ENCODE measurements at regions not wholly inside any gene's neighbourhood (a gene's known extent, or its start where the extent isn't known, plus 50 kb on each side); places are given as distances from the start of the nearest gene placed in this dataset.

- no peaks in the 10 kb centered on the region for H3F3A ChIP-seq (ENCODE audit: insufficient read depth, low read length, poor library complexity, severe bottlenecking)
- no peaks in the 10 kb centered on the region for H3K79me2 ChIP-seq (replicated peaks; ENCODE audit: insufficient read depth, low read length)
- no peak overlapping the region for H3K27ac ChIP-seq (ENCODE audit: low read length)
- no peaks in the 10 kb centered on the region for H3K36me3 ChIP-seq (ENCODE audit: insufficient read depth, low read length)
- no peak overlapping the region for H2AFZ ChIP-seq (ENCODE audit: low read depth, low read length)
- no peaks in the 10 kb centered on the region for H3K9me3 ChIP-seq (ENCODE audit: low read length)
- no peak overlapping the region for H3K4me3 ChIP-seq (ENCODE audit: low read length)
- TF ChIP-seq REST (IDR thresholded peaks at IDR 0.05; ENCODE audit: borderline replicate concordance) (no peak), POLR2AphosphoS5 (IDR thresholded peaks at IDR 0.05) (no peak), SMC3 (conservative IDR thresholded peaks at IDR 0.05; ENCODE audit: poor library complexity) (no peak), EP300 (conservative IDR thresholded peaks at IDR 0.05; ENCODE audit: poor library complexity, severe bottlenecking) (no peak), CTCF (IDR thresholded peaks at IDR 0.05; ENCODE audit: poor library complexity, severe bottlenecking) (no peak), EZH2 (IDR thresholded peaks at IDR 0.05; ENCODE audit: borderline replicate concordance, insufficient read depth, low read length, poor library complexity, severe bottlenecking) (no peak), RAD21 (conservative IDR thresholded peaks at IDR 0.05) (no peak), TAF1 (IDR thresholded peaks at IDR 0.05; ENCODE audit: low read depth) (no peak), MXI1 (conservative IDR thresholded peaks at IDR 0.05; ENCODE audit: poor library complexity, severe bottlenecking) (no peak)
- no peaks in the 10 kb centered on the region for H3K27me3 ChIP-seq (ENCODE audit: insufficient read depth, low read depth, low read length)
- no peaks in the 10 kb centered on the region for H4K20me1 ChIP-seq (ENCODE audit: insufficient read depth)
- H3K9ac ChIP-seq (ENCODE audit: low read length), result no peak overlapping the region
- no peaks in the 10 kb centered on the region for H3K9me2 ChIP-seq (ENCODE audit: insufficient read depth, low read length)
- H3K4me2 ChIP-seq (ENCODE audit: low read length), result no peak overlapping the region
Observed at GRCh38 chr6:12610862-12611261, 105.7 kb upstream of the PHACTR1 start.

- H3K36me3 ChIP-seq (ENCODE audit: insufficient read depth, low read length), result no peaks in the 10 kb centered on the region
- no peak overlapping the region for H2AFZ ChIP-seq (ENCODE audit: low read depth, low read length)
- no peak overlapping the region for H3K9ac ChIP-seq (ENCODE audit: low read length)
- no peaks in the 10 kb centered on the region for H3K79me2 ChIP-seq (replicated peaks; ENCODE audit: insufficient read depth, low read length)
- H3K4me3 ChIP-seq (ENCODE audit: low read length), result no peak overlapping the region
- H3K9me3 ChIP-seq (ENCODE audit: low read length), result no peaks in the 10 kb centered on the region
- H4K20me1 ChIP-seq (ENCODE audit: insufficient read depth), result no peaks in the 10 kb centered on the region
- no peaks in the 10 kb centered on the region for H3F3A ChIP-seq (ENCODE audit: insufficient read depth, low read length, poor library complexity, severe bottlenecking)
- H3K27ac ChIP-seq (ENCODE audit: low read length), result no peak overlapping the region
- no peak for TF ChIP-seq REST (IDR thresholded peaks at IDR 0.05; ENCODE audit: borderline replicate concordance)
- TF ChIP-seq EZH2 (IDR thresholded peaks at IDR 0.05; ENCODE audit: borderline replicate concordance, insufficient read depth, low read length, poor library complexity, severe bottlenecking), result no peak
- TF ChIP-seq TAF1 (IDR thresholded peaks at IDR 0.05; ENCODE audit: low read depth), result no peak
- no peak for TF ChIP-seq EP300 (conservative IDR thresholded peaks at IDR 0.05; ENCODE audit: poor library complexity, severe bottlenecking)
- no peak for TF ChIP-seq RAD21 (conservative IDR thresholded peaks at IDR 0.05)
- no peak for TF ChIP-seq MXI1 (conservative IDR thresholded peaks at IDR 0.05; ENCODE audit: poor library complexity, severe bottlenecking)
- no peak for TF ChIP-seq CTCF (IDR thresholded peaks at IDR 0.05; ENCODE audit: poor library complexity, severe bottlenecking)
- H3K27me3 ChIP-seq (ENCODE audit: insufficient read depth, low read depth, low read length), result no peaks in the 10 kb centered on the region
- H3K4me2 ChIP-seq (ENCODE audit: low read length), result no peak overlapping the region
- H3K9me2 ChIP-seq (ENCODE audit: insufficient read depth, low read length), result no peaks in the 10 kb centered on the region
Observed at GRCh38 chr6:12613811-12614210, 102.8 kb upstream of the PHACTR1 start.
